ENCODE measurements at regions not wholly inside any gene's neighbourhood (a gene's known extent, or its start where the extent isn't known, plus 50 kb on each side); places are given as distances from the start of the nearest gene placed in this dataset.

DNA sequence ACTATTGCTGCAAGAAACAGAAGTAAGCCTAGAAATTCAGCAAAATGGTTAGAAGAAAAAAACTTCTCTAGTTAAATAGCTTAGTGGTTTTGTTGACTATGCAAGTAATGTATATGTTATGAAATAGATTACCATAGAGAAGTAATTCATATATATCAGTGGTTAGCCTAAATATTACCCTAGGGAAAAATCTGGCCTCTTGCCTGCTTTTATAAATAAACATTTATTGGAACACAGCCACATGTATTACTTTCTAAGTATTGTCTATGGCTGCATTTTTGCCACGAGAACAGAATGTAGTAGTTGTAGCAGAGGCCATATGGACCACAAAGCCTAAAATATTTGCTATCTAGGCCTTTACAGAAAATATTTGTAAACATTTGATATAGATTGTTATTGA lies 1471.7 kb upstream of the PRR20A start:
- no peak for DNase-seq

DNA sequence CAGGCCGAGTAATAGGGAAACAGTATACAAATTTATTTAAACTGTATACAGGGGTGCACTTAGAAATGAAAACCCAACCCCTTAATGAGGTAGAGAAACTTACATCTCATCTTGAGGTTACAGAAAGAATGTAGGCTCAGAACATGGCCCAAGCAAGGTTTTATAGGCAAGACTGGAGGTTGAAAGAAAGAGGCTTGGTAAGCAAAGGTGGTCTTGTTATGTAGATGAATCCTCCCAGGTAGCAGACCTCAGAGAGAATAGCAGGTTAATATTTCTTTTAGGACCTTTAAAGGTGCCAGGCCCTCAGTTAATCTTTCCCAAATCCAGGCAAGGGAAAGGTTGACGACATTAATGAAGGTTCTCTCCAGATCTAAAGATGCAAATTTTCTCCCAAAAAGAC lies 1466.8 kb upstream of the PRR20A start:
- DNase-seq = no peak

DNA sequence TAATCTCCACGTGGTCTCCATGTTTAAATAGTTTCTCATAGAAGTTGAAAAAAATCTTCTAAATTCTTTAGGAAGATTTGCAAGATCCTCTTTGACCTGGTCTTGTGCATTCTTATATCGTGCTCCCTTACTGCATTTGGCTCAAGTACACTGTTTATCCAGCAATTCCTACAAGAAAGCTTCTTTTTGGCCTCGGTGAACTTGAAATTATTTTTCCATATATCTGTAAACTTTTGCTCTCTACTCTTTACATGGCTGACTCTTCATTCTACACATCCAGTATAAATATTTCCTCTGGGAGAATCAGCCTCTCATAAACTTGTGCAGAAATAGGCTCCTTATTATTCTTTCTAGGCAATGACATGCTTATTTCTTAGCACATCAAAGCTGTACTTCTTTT lies 1457.9 kb upstream of the PRR20A start:
- peak; percentile 41 for DNase-seq

DNA sequence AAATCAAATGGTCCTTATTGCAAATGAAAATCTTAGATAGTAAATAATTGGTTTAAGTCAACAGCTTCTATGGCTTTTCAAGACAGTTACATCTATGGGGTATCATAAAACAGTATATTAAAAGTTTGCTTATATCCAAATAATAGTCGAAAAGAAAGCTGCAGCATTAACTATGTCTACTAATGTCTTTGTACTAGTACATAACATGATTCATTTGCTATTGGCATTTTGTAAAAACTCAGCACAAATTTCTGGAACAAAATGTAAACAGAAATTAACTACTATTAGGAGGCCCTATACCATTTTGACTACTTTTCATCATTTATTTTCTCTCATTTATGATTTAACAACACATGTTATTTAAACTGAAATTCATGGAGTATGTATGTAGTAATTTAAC lies 1435.2 kb upstream of the PRR20A start:
- no peak for DNase-seq

DNA sequence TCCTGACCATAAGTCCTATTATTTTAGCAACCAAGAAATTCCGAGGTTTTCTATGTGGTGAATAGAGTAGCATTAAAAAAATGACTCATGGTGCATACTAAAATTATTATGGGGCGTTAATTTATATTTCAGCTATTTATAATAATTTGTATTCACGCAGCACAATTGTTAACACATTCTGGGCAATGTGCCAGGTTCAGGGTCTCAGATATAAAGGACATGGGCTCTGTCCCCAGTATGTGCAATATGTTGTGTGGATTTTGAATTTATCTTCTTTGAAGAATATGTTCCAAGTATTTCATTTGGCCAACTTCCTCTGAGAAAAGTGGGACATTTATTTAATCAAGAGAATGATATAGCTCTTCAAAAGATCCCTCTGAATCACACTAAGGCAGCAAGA lies 1434.7 kb upstream of the PRR20A start:
- DNase-seq = peak; percentile 48

GRCh38 chr13:55714120-55714519 lies 1426.6 kb upstream of the PRR20A start:
- no peak for DNase-seq

- DNase-seq = no peak
Observed at GRCh38 chr13:55727683-55728082, 1413.0 kb upstream of the PRR20A start.

DNA sequence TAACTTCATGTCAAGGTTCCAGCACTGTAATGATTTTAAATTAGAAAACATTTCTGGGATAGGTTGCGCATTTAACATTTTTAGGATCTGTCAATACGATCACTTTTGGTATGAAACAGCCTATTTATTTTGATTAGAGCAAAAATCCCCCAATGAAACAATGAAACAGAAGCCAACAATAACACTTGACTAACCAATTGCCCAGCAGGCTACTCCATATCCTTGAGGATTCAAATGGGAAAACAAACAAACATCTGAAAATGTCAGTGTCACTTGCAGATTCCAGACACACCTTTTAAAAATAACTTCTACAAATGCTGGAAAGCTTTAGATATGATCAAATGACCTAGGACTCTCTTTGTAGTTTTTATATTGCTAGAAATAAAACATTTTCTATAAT lies 1412.5 kb upstream of the PRR20A start:
- no peak for DNase-seq

DNA sequence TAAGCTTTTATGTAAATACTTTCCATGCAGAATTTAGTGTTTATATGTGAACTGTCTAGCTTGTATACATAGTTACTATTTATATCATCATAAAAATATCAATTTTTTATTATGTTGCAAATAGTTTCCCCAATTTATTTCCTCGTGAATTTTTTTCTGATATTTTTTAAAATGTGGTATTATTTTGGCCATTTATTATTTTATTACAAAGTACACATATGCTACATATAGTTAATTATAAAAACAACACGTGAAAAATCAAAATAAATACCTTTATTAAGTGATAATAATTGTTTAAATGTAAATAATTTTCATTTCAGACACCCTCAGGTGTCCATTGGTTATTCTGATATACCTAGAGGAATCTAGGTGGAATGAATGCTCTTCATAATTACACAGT lies 1394.9 kb upstream of the PRR20A start:
- no peak for DNase-seq

DNA sequence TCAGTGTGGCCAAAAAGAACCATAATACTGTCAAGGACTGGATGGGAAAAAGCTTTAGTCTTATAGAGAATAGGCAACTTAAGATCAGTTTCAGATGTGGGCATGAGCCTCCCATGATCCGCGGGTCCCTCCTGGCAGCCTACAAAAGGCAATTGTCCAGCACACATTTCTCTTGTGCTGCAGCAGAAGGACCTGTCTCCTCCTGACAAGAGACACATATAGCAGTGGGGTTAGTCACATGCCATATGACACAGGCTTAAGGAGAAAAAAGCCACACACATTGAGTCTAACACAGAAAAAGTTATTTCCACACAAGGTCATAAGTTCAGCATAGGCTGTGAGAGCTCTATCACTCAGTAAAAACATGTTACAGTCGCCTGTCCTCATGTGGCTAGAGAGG lies 1378.7 kb upstream of the PRR20A start:
- no peak for DNase-seq

DNA sequence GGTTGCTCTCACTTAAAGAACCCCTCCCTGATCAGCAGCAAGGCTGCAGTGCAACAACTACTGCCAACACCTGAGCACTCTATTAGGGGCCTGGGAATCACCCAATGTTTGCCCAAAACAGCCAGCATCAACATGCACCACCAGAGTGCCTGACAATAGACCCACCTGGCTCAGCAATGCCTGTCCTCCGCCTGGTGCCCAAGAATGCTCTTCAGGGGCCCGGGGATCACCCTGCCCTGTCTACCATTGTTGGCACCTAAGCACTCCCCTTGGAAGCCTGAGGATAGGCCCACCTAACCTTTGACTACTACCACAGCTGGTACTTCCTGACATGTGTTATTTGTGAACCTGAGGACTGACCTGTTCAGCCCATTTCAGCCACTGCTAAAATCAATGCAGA lies 1363.1 kb upstream of the PRR20A start:
- DNase-seq = no peak

- no peak for DNase-seq
Observed at GRCh38 chr13:55783841-55784240, 1356.9 kb upstream of the PRR20A start.

GRCh38 chr13:55788548-55788947 lies 1352.2 kb upstream of the PRR20A start:
- no peak for DNase-seq

GRCh38 chr13:55792544-55793193 lies 1348.0 kb upstream of the PRR20A start:
- DNase-seq = no peak

GRCh38 chr13:55815458-55816033 lies 1325.2 kb upstream of the PRR20A start:
- no peak for DNase-seq

DNA sequence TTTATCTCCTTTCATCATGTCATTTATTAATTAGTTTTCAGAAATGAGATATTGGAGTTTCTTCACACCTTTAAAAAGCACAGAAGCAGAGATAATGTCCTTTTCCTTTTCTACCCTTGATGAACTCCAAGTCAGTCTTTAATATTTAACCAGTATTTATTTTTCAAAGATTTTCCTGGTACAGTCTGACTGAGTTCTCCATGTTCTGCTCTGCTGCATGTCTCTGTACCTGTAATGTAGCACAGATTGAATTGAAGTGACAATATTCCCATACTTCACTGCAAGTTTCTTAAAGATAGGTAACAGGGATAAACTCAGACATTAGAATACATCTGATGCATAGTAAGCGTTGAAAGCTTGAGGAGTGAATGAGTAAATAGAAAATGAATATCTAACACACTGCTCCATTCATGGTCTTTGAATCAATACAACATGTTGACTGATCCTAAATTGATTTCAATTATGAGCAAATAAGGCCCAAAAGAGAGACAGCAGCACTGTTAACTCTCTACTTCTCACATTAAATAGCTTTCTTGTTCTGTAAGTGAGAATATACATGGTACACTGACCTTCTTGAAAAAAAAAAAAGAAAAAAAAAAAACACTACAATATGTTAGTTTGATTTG lies 1323.6 kb upstream of the PRR20A start:
- DNase-seq = no peak

DNA sequence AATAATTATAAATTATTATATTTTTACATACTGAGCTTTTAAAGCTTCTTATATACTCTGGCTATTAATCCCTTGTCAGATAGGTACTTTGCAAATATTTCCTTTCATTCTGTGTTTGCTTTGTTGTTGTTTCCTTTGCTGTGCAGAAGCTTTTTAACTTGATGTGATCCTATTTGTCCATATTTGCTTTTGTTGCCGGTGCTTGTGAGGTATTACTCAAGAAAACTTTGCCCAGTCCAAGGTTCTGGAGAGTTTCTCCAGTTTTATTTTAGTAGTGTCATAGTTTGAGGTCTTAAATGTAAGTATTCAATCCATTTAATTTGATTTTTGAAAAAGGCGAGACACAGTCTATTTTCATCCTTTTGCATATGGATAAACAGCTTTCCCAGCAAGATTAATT lies 1319.9 kb upstream of the PRR20A start:
- DNase-seq = no peak

GRCh38 chr13:55869648-55870047 lies 1271.1 kb upstream of the PRR20A start:
- no peak for DNase-seq

DNA sequence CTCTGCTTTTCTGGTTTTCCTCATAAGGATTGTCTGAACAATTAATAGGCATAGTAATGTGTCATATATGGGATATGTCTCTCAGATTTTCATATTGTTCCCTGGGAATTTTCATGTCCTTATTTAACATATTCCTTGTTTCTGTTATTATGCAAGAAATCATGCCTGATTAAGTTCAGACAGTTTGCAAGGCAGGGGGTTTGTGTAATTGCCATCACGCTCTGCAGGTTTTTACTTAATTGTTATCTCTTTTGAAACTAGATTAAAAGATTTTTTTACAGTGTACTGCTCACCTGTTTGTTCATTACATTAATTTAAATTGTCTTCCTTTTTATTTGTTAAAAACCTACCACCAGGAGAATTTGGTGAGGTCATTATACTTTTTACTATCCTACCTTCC lies 1253.2 kb upstream of the PRR20A start:
- no peak for DNase-seq

DNA sequence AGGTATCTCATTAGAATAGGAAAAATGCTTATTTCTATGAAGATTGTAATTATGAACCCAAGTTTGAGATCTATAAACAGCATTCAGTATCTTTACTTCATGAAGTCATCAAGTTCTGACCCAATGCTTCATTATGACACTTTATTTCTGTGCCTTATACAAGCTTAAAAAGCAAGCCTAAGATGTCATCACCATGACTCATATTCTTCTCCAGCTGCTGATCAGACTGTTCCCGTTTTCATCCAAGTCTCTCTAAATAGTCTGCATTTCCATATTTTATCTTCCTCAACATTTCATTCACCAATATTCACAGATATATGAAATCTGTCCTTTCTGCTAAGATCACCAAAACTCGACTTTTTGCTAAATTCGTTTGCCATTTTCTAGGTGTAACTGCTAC lies 1247.2 kb upstream of the PRR20A start:
- no peak for DNase-seq

DNA sequence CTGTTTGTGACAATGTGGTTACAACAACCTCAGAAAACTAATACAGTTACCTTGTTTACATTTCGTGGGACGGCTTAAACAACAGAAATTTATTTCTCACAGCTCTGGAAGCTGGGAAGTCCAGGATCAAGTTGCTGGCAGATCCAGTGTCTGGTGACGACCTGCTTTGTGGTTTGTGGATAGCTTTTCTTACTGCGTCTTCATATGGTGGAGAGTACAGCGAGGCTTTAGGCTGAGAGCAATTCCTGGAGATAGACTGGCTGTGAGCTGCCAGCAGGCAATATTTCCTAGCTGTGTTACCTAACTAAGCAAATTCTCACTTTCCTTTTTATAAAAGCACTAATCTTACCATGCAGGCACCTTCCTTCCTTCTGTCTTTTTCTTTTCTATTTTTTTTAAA lies 1203.5 kb upstream of the PRR20A start:
- DNase-seq = no peak

DNA sequence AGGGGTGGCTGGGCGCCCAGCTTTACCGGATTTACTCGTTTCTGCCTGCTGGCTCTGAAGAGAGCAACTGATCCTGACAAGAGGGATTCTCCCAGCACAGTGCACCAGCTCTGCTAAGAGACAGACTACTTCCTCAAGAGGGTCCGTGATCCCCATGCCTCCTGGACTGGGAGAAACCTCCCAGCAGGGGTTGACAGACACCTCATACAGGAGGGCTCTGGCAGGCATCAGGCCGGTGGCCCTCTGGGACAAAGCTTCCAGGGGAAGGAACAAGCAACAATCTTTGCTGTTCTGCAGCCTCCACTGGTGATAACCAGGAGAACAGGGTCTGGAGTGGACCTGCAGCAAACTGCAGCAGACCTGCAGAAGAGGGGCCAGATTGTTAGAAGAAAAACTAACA lies 1192.5 kb upstream of the PRR20A start:
- DNase-seq = no peak

DNA sequence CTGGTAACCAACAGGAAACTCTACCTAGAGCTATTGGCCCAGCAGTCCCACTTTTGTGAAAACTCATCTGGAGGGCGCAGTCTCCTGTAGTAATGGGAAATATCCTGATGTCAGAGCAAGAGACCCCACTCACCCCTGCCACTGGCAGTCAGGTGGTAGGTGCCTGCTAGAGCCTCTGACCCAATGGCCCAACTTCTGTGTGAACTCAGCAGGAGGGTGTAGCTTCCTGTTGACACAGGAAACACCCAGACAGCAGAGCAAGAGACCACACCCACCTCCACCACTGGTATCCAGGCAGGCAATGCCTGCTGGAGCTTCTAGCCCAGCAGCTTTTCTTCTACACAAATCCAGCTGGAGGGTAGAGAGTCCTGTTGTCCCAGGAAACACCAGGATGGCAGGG lies 1176.8 kb upstream of the PRR20A start:
- DNase-seq = no peak

DNA sequence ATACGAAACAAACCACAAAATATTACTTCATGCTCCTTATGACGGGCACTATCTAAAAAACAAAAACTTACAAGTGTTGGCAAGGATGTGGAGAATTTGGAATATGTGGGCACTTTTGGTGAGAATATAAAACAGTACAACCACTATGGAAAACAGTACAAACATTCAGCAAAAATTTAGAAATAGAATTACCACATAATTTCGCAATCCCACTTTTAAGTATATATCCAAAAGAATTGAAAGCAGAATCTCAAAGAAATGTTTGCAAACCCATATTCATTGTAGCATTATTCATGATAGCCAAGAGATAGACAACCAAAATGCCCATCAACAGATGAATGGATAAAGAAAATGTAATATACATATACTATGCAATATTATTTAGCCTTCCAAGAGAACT lies 1173.7 kb upstream of the PRR20A start:
- no peak for DNase-seq
